Cardiac fibroblast (primary cell): ENCODE measurements at regions not wholly inside any gene's neighbourhood (a gene's known extent, or its start where the extent isn't known, plus 50 kb on each side); places are given as distances from the start of the nearest gene placed in this dataset.
A peak's percentile ranks its signal among the peaks of the same experiment; 100 is the strongest.
"Not testable (repeated sequence)": the region's sequence is repeated elsewhere in the genome, so short reads cannot be mapped to it uniquely, and the experiment has no call there.

ENCODE experiments used
- DNase-seq, 2 donors: peaks; one replicate each; pipeline versions ENCODE4 v3.0.0 to v3.0.0-alpha.2; 2010; ENCODE audit warnings: low read depth in 2 of 2
- H3K4me3 ChIP-seq, 2 donors: replicated peaks in 1 of 2; 1 replicate in 1 of 2; 2 replicates in 1 of 2; pipeline ENCODE4 v1.5.1; 2011; ENCODE audit warnings: low read depth in 2 of 2, low read length in 2 of 2, mild to moderate bottlenecking in 2 of 2, moderate library complexity in 1 of 2

DNA sequence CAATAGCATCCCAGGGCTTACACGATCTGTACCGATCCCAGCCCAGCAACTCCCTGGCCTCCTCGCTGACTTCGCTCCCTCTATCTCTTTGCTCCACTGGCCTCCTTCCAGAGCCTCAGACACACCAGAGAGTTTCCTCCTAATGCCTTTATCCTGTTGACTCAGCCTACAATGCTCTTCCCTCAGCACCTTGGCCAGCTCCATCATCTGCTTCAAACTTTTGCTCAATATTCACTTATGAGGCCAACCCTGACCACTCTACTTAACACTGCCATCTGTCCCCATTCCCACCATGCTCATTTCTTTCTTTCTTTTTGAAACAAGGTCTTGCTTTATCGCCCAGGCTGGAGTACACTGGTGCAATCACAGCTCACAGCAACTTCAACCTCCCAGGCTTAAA, 180.9 kb downstream of the CEP170 start:
- H3K4me3 ChIP-seq, DNase-seq: not testable (repeated sequence)

DNA sequence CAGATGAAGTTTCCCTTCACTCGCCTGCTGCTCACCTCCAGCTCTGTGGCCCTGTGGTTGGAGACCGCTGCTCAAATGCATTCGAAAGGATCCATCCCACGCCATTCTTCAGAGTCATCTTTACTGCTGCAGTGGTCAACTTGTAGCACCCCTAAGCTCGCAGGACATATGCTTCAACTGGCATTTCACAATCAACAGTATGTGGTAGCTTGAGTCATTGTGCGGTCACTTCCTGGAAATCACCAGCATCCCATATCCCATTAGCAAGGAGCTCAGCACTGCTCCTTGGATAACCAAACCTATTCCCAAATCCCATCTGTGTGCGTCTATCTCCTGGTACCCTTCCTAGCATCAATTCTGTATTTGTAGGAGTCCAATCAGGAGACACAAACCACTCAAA, 188.0 kb downstream of the CEP170 start:
- DNase-seq, H3K4me3 ChIP-seq: not testable (repeated sequence)

- not testable (repeated sequence) for DNase-seq, H3K4me3 ChIP-seq
Measured at GRCh38 chr1:243061965-243062364, 193.1 kb downstream of the CEP170 start.

- not testable (repeated sequence) for H3K4me3 ChIP-seq, DNase-seq
Measured at GRCh38 chr1:243055510-243055909, 199.6 kb downstream of the CEP170 start.

- not testable (repeated sequence) for H3K4me3 ChIP-seq, DNase-seq
Measured at GRCh38 chr1:243055091-243055490, 200.0 kb downstream of the CEP170 start.

- H3K4me3 ChIP-seq, DNase-seq: not testable (repeated sequence)
Measured at GRCh38 chr1:243054681-243055080, 200.4 kb downstream of the CEP170 start.

DNA sequence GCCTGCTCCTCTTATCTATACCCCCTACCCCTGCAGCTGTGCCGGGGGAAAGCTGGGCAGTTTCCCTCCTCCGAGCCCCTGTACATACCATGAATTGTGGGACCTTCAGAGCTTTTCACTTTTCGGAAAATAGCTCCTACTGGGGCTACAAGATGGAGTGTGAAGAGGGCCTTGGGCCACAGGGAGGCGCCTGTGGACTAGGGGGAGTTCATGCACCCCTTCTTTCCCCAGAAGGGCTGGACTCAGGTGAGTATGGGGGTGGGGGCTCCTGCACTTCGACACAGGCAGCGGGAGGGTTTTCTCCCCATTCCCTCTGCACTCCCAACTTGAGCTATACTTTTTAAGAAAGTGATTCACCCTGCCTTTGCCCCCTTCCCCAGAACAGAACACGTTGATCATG, 202.0 kb downstream of the CEP170 start:
- DNase-seq, H3K4me3 ChIP-seq: not testable (repeated sequence)

GRCh38 chr1:243050613-243051012, 204.5 kb downstream of the CEP170 start:
- not testable (repeated sequence) for H3K4me3 ChIP-seq

GRCh38 chr1:243049716-243050115, 205.4 kb downstream of the CEP170 start:
- H3K4me3 ChIP-seq, DNase-seq: not testable (repeated sequence)

More at GRCh38 chr1:243050613-243051012, 204.5 kb downstream of the CEP170 start:
- DNase-seq = not testable (repeated sequence)

GRCh38 chr1:243021365-243021764, 233.7 kb downstream of the CEP170 start:
- not testable (repeated sequence) for DNase-seq, H3K4me3 ChIP-seq

DNA sequence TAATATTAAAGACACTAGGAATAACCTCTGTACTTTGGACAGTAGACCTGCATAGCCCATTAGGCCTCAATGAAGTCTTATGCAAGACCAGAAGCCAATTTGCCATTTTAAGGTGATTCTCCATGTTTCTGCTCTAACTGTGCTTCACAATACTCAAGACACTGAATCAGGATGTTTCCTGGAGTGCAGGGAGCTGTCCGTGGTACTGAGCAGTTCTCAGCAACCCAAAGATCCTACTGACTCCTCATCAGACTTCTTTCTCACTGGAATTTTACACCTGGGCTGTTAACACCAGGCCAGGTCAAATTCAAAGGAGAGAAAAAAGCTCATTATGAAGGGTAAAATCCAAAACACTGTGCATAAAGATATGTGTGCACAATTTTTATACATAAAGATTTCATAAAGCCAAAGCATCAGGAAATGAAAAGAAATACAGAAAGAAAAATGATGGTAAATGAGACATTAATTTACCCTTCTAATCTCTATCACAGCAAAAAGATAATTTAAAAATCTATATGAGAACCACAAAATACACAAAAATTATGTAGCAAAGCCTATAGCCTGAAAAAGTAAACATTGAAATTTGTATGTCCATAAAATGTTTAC, 235.9 kb downstream of the CEP170 start:
- not testable (repeated sequence) for H3K4me3 ChIP-seq, DNase-seq

DNA sequence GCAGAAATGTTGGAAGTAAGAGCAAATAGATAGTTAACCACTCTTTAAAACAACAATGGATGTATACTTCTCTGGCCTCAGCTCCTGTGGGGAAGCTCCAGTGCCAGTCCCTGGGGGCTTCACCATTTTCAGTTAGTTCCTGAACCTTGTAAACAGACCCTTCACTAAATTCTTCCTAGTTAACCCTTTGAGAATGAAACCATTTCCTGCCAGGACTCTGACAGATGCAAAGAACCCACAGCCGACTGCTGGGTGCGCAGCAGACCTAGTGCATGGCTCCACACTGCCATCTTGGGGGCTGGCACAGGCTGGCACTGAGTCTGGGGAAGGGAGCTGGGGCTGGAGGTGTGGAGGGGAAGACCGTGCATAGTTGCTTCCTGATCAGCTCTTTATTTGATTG, 244.4 kb downstream of the CEP170 start:
- DNase-seq, H3K4me3 ChIP-seq: not testable (repeated sequence)

GRCh38 chr1:243001003-243001402, 254.1 kb downstream of the CEP170 start:
- H3K4me3 ChIP-seq, DNase-seq: not testable (repeated sequence)

GRCh38 chr1:242992776-242993175, 262.3 kb downstream of the CEP170 start:
- not testable (repeated sequence) for DNase-seq, H3K4me3 ChIP-seq

DNA sequence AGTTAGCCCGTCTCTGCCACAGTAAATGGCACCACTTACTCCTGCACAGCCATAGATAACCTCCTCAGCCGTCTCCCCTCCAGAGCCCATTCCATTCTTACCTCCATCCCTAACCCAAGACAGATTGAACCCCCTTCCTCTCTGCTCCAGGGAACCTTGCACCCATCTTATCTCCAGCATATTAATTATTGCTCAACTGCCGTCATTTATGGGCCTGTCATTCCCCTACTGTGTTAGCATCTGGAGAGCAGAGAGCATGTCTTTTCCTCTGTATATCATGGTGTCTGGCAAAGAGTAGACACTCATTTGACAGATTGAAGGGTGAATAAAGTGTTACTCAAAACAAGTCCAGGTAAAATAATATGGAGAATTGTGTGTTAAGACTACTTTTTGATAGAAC, 270.0 kb downstream of the CEP170 start:
- not testable (repeated sequence) for DNase-seq

GRCh38 chr1:242973341-242973740, 281.7 kb downstream of the CEP170 start:
- DNase-seq = peak in 1 of 2 donors; percentile 6
- H3K4me3 ChIP-seq = not testable (repeated sequence)

More for the DNA sequence above, 270.0 kb downstream of the CEP170 start:
- not testable (repeated sequence) for H3K4me3 ChIP-seq
